CD4-positive, alpha-beta T cell (primary cell): ENCODE measurements at regions not wholly inside any gene's neighbourhood (a gene's known extent, or its start where the extent isn't known, plus 50 kb on each side); places are given as distances from the start of the nearest gene placed in this dataset.

Source experiments
- ATAC-seq: fragments of 200-7000 bp; cut with Tn5 transposase; one replicate; pipeline ENCODE4 v1.10.0; 2022; ENCODE audit warnings: mild to moderate bottlenecking; ENCODE audit not compliant: poor library complexity
- CTCF ChIA-PET: fragments of 350-600 bp; sonication (Branson Sonifier 250); formaldehyde crosslinking; loops from one replicate; lab custom pipeline; 2021; ENCODE audit warnings: antibody characterized with exemption, inconsistent platforms; lab: Charles Lee
- POLR2A ChIA-PET: fragments of 350-600 bp; sonication (Branson Sonifier 250); formaldehyde crosslinking; loops from one replicate; lab custom pipeline; 2021; ENCODE audit warnings: antibody characterized with exemption, inconsistent platforms; lab: Charles Lee
- DNase-seq, 14 experiments: peaks; one replicate each; pipeline ENCODE4 v3.0.0-alpha.2; 2013 to 2020; ENCODE audit warnings: mixed read lengths in 2 of 14
- H3K27ac ChIP-seq, 2 donors: one replicate each; pipeline versions ENCODE4 v1.5.1 to v1.7.0; 2013; ENCODE audit warnings: low read length in 2 of 2, low read depth in 1 of 2, mild to moderate bottlenecking in 1 of 2
- H3K27me3 ChIP-seq, 2 experiments: 1 replicate in 1 of 2; 2 replicates in 1 of 2; pipeline versions ENCODE4 v1.6.1 to v1.7.0; 2013; ENCODE audit warnings: low read length in 2 of 2, control low read depth in 1 of 2, mild to moderate bottlenecking in 1 of 2, moderate library complexity in 1 of 2; ENCODE audit not compliant: insufficient read depth in 2 of 2, control insufficient read depth in 1 of 2
- H3K36me3 ChIP-seq: one replicate; pipeline ENCODE4 v1.6.1; 2013; ENCODE audit warnings: low read length, control low read depth; ENCODE audit not compliant: insufficient read depth
- H3K4me1 ChIP-seq: one replicate; pipeline ENCODE4 v1.6.1; 2013; ENCODE audit warnings: low read length, control low read depth; ENCODE audit not compliant: insufficient read depth
- H3K4me3 ChIP-seq: one replicate; pipeline ENCODE4 v1.5.1; 2013; ENCODE audit warnings: mild to moderate bottlenecking, low read length, moderate library complexity
- H3K9me3 ChIP-seq, 2 experiments: 1 replicate in 1 of 2; 2 replicates in 1 of 2; pipeline versions ENCODE4 v1.6.1 to v1.7.0; 2013; ENCODE audit warnings: low read length in 2 of 2, mild to moderate bottlenecking in 2 of 2, control low read depth in 1 of 2, moderate library complexity in 1 of 2; ENCODE audit not compliant: control insufficient read depth in 1 of 2, insufficient read depth in 1 of 2
- H3K27ac Mint-ChIP-seq: one replicate; pipeline ENCODE4 v1.8.0; 2020; ENCODE audit warnings: mixed read lengths
- H3K27me3 Mint-ChIP-seq: one replicate; pipeline ENCODE4 v1.8.0; 2021; ENCODE audit warnings: mixed read lengths
- H3K36me3 Mint-ChIP-seq: one replicate; pipeline ENCODE4 v1.8.0; 2021; ENCODE audit warnings: low read depth, mixed read lengths
- H3K4me1 Mint-ChIP-seq: one replicate; pipeline ENCODE4 v1.8.0; 2021; ENCODE audit warnings: low read depth, mixed read lengths
- H3K4me3 Mint-ChIP-seq: one replicate; pipeline ENCODE4 v1.8.0; 2020; ENCODE audit warnings: mild to moderate bottlenecking, mixed read lengths
- H3K9me3 Mint-ChIP-seq: one replicate; pipeline ENCODE4 v1.8.0; 2020; ENCODE audit warnings: mixed read lengths
- intact Hi-C, 2 experiments: fragments of 100-400 bp; cut with DNase I in 1 of 2; cut with micrococcal nuclease in 1 of 2; formaldehyde crosslinking; loops; one replicate each; pipeline versions ENCODE4 v1.15.1 to v1.9.0; 2023 to 2025; cut with DNase I, micrococcal nuclease
- TF ChIP-seq, protein P1 (sequence below): fragments of 200-600 bp; IDR thresholded peaks from one replicate; pipeline ENCODE4 v1.8.0; 2022; ENCODE audit warnings: antibody characterized with exemption, mild to moderate bottlenecking

DNA sequence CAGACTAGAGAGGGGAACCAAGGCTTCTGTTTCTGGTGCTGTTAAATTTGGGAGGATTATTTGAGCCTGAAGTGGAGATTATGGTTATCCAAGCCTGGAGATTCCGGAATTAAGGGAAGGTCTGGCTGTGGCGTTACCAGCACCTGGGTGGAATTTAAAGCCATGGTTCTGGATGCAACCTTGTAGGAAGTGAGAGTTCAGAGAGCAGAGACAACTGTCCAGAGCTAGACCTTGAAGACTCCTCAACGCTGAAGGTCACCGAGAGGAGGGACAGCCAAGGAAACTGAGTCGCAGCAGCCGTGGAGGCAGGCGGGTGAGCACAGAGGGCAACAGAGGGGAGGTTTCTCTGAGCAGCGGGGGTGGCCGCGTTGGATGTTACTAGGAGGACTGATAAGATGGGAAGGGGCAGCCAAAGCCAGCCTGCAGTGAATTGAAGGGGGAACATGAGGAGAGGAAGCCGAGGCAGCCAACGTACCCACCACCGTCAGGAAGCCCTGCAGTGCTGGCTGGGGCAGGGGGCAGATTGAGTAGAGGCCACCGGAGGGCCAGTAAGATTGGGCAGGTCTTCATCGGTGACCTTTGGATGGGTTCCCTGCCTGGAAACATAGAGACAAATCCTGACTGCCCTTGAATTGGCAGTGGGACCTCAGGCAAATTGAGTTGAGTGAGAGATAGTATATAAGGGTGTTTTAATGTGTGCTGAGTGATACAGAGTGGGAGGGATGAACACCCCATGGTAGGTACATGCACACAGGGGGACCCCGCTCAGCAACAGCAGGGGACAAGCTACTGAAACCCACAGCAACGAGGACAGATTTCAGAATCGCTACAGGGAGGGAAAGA is 90.3 kb downstream of the SNX5 start:
- Mint-ChIP-seq H3K4me1 (peaks cover 10% of the 10 kb centered on the region), H3K36me3 (no peaks in the 10 kb centered on the region), H3K27ac (no peak overlapping the region), H3K27me3 (peaks cover 4% of the 10 kb centered on the region), H3K4me3 (no peak overlapping the region), H3K9me3 (no peaks in the 10 kb centered on the region)
- Histone ChIP-seq H3K9me3 (no peaks in the 10 kb centered on the region), H3K27me3 (no peaks in the 10 kb centered on the region), H3K4me1 (peaks cover 6% of the 10 kb centered on the region), H3K4me3 (no peak overlapping the region), H3K36me3 (no peaks in the 10 kb centered on the region), H3K27ac (no peak overlapping the region)
- TF ChIP-seq, protein P1, sequence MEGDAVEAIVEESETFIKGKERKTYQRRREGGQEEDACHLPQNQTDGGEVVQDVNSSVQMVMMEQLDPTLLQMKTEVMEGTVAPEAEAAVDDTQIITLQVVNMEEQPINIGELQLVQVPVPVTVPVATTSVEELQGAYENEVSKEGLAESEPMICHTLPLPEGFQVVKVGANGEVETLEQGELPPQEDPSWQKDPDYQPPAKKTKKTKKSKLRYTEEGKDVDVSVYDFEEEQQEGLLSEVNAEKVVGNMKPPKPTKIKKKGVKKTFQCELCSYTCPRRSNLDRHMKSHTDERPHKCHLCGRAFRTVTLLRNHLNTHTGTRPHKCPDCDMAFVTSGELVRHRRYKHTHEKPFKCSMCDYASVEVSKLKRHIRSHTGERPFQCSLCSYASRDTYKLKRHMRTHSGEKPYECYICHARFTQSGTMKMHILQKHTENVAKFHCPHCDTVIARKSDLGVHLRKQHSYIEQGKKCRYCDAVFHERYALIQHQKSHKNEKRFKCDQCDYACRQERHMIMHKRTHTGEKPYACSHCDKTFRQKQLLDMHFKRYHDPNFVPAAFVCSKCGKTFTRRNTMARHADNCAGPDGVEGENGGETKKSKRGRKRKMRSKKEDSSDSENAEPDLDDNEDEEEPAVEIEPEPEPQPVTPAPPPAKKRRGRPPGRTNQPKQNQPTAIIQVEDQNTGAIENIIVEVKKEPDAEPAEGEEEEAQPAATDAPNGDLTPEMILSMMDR: no peak
- ATAC-seq (no peak), DNase-seq (no peak)
- intact Hi-C loops: no loop called here
- ChIA-PET POLR2A (no interaction called here), CTCF (no interaction called here)

DNA sequence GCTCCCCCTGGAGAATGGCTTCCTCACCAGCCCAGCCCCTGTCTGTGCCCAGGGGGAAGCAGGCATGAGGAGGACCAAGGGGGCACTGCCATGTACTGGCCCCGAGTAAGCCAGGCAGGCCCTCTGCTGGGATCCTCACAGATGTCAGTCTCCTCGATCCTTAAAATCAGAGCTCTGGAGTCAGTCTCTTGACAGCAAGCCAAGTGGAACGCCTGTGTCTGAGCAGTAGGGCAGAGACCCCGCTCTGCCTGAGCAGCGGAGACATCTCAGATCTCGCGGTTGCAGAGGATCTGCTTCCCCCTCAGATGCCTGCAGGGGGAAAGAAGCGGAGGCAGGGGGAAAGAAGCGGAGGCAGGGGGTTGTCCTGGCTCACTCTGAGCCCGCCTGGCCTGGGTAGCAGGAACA is 92.6 kb downstream of the SNX5 start:
- Mint-ChIP-seq H3K4me3 (no peak overlapping the region), H3K27me3 (peaks cover 4% of the 10 kb centered on the region), H3K36me3 (no peaks in the 10 kb centered on the region), H3K27ac (no peak overlapping the region), H3K4me1 (peaks cover 21% of the 10 kb centered on the region), H3K9me3 (no peaks in the 10 kb centered on the region)
- ChIA-PET POLR2A (no interaction called here), CTCF (no interaction called here)
- Histone ChIP-seq H3K4me3 (no peak overlapping the region), H3K27ac (no peak overlapping the region), H3K4me1 (peaks cover 11% of the 10 kb centered on the region), H3K27me3 (no peaks in the 10 kb centered on the region), H3K36me3 (no peaks in the 10 kb centered on the region), H3K9me3 (no peaks in the 10 kb centered on the region)
- ATAC-seq (no peak), DNase-seq (no peak)
- TF ChIP-seq, protein P1: no peak
- intact Hi-C loops: no loop called here

DNA sequence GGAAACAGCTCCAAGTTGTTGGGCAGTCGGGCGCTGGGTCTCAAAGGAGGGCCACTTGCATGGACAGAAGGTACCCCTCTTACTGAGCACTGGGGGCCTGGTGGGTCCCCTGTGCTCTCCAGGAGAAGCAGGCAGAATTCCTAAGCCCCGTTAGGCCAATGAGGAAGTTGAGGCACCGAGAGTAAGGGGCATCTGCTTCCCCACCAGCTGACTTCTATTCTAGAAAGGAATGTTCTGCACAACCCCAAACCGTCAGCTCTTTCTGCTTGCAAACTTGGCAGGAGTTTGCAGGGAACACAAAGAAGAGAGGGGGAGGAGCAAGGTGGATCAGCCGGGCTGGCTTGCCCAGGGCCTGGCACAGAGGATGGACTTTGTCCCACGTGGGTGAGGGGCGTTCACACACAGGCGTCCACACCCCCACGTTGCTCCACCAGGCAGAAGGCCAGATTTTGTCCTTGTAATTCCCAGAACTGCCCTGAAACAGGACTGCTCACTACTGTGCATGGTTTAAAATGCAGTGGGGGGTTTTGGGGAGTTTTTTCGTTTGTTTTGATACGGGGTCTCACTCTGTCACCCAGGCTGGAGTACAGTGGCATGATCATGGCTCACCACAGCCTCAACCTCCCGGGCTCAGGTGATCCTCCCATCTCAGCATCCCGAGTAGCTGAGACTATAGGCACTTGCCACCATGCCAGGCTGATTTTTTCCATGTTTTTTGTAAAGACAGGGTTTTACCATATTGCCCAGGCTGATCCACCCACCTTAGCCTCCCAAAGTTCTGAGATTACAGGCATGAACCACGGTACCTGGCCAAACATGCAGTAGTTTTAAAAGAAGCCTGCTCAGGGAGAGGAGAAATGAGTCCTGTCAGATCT is 93.3 kb downstream of the SNX5 start:
- CTCF ChIA-PET: no interaction called here
- intact Hi-C loops: no loop called here
- TF ChIP-seq, protein P1: no peak
- no peak overlapping the region for H3K4me3 Mint-ChIP-seq
- DNase-seq (no peak), ATAC-seq (no peak)
- peaks cover 21% of the 10 kb centered on the region for H3K4me1 Mint-ChIP-seq
- H3K36me3 Mint-ChIP-seq: no peaks in the 10 kb centered on the region
- Histone ChIP-seq H3K27ac (no peak overlapping the region), H3K27me3 (no peaks in the 10 kb centered on the region), H3K4me1 (peaks cover 11% of the 10 kb centered on the region), H3K9me3 (no peaks in the 10 kb centered on the region), H3K4me3 (no peak overlapping the region), H3K36me3 (no peaks in the 10 kb centered on the region)
- POLR2A ChIA-PET: no interaction called here
- no peak overlapping the region for H3K27ac Mint-ChIP-seq
- no peaks in the 10 kb centered on the region for H3K9me3 Mint-ChIP-seq
- peaks cover 4% of the 10 kb centered on the region for H3K27me3 Mint-ChIP-seq
